ENCODE measurements at regions not wholly inside any gene's neighbourhood (a gene's known extent, or its start where the extent isn't known, plus 50 kb on each side); places are given as distances from the start of the nearest gene placed in this dataset.

DNA sequence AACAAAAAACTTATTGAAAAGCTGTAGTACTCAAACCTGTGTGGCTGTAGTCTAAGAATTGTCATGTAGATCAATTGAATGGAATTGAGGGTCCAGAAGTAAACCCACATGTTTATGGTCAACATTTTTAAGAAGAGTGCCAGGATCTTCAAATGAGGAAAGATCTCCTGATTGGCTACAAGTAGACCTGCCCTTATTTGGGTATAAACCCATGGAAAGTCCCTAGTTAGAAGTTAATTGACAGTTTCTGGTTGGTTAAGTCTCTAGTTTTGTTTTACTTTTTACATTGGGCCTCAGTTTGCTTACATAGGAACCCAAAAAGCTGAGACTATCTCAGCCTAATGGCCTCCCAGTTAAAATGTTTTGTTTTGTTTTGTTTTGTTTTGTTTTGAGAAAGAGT lies 91.9 kb upstream of the RESF1 start:
- no peak for DNase-seq

DNA sequence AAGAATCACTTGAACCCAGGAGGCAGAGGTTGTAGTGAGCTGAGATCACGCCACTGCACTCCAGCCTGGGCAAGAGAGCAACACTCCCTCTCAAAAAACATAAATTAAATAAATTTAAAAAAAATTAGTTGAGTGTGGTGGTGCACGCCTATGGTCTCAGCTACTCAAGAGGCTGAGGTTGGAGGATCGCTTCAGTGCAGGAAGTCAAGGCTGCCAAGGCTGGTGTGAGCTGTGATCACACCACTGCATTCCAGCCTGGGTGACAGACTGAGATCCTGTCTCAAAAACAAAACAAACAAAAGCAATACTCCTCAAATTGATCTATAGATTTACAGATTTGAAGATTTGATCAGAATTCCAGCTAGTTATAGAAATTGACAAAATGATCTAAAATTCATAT lies 92.7 kb upstream of the RESF1 start:
- no peak for DNase-seq

DNA sequence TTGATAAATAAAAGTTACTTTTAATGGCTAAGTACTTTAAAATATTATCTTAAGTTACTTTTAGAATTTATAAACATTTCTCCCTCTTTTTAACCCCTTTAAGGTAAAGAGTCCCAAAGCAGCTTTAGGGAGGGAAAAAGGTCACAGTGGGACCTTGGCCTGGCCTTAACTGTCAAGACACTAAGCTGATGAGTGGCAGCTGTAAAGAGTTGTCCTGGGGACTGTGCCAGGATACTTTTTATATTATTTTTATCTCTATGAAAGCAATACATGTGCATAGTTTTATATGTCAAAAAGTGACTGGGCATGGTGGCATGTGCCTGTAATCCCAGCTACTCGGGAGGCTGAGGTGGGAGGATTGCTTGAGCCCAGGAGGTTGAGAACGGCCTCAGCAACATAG lies 94.2 kb upstream of the RESF1 start:
- DNase-seq, result no peak

DNA sequence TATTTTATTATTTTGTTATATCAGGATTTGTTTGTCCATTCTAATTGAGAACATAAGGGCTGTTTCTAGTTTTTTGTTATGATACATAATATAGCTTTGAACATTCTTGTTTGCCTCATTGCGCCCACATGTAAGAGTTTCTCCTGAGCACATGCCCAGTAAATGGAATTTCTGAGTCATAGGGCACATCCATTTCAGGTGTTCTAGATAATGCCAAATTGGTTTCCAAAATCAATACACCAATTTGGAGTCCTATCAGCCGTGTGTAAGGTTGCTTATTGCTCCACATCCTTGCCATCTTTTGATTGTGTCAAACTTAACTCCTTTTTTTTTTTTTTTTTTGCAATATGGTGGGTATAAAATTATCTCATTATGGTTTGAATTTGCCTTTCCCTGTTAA lies 97.9 kb upstream of the RESF1 start:
- no peak for DNase-seq

DNA sequence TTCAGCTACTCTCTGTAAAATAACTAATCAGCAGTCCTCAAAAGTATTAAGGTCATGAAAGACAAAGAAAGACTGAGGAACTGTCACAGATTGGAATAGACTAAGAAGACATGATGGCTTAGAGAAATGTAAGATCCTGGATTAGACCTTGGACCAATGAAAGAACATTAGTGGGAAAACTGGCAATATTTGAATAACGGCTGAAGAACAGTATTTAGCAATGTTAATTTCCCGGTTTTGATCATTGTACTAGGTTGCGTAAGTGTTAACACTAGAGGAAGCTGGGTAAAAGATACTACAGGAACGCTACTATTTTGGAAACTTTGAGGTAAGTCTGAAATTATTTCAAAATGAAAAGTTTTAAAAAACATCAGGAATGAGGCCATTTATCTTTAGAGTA lies 98.8 kb upstream of the RESF1 start:
- no peak for DNase-seq

DNA sequence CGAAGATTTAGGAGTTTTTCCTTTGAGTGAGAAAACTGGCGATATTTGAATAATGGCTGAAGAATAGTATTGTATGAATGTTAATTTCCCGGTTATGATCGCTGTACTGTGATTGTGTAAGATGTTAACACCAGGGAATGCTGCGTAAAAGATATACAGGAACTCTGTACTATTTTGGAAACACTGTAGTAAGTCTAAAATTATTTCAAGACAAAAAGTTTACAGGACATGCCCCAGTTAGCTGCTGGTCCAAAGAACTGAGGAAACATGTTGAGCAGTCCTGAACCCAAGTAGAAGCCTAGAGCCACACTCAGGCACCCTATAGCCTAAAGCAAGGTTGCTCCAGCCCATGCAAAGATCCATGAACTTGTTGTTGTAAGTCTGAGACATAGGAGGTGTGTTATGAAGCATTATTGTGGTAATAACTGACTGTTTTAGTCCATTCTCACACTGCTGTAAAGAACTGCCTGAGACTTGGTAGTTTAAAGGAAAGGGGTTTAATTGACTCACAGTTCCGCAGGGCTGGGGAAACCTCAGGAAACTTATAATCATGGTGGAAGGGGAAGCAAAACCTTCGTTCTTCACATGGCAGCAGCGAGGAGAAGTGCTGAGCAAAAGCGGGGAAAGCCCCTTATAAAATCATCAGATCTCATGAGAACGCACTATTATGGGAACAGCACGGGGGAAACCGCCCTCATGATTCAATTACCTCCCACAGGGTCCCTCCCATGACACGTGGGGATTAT lies 99.8 kb upstream of the RESF1 start:
- peak; percentile 9 to 58 for DNase-seq

DNA sequence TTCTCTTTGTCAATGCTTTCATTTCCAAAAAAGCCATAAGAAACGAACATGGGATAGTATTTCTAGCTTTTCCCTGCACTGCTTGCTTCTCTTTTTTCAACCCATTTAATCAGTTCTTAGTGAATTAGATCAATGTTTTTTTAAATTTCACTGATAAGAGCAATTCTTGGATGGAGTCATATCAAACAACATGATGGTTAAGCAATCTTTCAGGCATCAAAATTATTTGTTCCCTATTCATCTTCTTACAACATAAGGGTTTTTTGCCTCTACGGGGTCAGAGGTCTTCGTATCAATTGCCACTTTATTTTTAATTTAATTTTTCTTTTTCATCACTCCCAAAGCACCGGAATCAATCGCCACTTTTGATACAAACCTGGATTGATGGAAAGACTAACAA lies 103.8 kb upstream of the RESF1 start:
- DNase-seq, result no peak

DNA sequence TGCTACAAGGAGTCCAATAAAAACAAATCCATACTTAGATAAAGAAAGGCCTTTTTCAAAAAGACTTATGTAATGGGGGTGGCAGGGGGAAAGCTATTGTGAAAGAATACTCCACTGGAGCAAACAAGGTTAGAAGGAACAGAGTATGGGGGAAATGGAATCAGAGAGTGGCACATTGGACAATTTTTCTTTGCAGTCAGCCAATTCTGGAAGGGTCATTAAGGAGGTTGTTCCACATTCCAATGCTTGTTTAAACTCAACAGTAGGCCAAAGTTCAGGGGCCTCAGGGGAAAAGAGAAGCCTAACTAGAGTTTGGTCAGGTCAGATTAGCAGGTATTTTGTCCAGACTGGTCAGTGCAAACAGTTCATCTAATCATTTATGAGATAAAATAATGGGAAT lies 105.2 kb upstream of the RESF1 start:
- no peak for DNase-seq

DNA sequence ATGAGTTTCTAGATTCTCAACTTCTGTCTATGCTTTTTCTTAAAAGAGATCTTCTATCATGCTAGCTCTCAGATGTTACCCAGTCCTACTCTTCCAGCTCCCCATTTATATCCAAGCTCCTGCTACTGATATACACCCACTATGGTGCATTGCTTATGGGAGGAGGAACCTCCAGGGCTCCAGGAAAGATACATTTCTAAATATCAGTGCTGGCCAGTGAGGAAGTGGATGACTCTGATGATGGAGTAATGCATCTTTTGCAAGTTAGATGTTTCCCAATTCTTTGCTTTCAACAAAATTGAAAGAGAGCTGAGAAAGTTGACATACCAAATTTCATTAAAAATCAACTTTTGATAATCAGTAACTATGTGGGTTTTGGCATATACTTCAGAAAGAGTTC lies 105.7 kb upstream of the RESF1 start:
- no peak for DNase-seq

DNA sequence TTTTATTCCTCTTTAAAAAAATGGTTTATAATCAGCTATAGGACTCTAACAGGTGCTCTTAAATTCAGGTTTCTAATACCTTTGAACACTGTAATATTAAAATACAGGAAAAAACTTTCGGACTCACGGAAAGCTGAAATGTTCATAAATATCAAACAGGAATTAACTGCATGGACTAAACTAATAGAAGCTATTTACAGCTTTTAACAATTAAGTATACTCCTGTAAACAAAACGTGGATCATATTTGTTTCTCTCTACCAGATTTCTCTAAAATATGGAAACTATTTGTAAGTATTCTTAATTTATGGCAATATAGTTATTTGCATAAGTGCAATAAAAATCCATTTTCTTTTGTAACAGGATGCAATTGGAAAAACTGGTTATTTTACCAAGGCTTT lies 108.9 kb upstream of the RESF1 start:
- peak in 1 of 2 donors; percentile 6 for DNase-seq

DNA sequence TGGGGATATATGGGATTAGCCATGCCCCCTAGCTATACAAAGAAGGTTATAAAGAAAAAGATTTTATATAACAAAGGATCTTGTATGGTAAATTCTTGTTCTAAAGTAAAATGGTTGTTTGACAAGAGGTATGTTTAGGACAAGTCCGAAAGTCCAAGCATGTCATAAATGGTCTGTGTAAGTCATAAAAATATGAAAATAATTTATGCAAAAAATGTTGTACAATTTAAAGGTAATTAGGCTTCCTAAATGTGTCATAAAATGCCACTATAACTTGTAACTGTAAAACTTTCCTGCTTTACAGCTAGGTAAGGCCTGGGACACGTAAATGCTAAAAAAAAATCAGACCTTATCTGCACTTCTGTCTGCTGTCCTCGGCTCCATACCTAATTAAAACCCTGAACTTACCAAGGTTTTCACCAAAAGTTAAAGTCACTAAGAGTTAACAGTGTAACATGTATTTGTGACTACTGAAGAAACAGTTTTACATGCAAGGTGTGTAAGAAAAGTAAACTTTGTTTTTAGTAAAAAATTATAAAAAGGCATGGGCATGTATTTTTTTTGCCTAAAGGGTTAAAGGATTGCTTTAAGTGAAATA lies 110.0 kb upstream of the RESF1 start:
- DNase-seq, result peak in 1 of 2 donors; percentile 8

DNA sequence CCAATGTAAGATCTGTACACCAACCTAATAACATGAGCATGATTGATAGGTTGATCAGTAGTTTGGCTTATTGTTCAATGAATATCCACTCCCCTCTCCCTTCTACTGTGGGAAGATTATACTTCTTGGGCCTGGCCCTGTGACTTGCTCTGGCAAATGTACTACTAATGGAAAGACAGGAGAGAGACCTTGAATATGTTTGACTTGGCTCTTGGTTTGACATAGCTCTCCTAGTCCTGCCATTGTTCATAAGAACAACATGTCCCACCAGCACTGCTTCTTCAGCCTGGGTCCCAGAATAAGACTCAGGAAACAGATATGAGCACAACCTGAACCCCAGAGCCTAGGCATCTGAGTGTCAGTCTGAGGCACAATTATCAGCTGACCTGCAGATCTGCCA lies 112.8 kb upstream of the RESF1 start:
- no peak for DNase-seq

DNA sequence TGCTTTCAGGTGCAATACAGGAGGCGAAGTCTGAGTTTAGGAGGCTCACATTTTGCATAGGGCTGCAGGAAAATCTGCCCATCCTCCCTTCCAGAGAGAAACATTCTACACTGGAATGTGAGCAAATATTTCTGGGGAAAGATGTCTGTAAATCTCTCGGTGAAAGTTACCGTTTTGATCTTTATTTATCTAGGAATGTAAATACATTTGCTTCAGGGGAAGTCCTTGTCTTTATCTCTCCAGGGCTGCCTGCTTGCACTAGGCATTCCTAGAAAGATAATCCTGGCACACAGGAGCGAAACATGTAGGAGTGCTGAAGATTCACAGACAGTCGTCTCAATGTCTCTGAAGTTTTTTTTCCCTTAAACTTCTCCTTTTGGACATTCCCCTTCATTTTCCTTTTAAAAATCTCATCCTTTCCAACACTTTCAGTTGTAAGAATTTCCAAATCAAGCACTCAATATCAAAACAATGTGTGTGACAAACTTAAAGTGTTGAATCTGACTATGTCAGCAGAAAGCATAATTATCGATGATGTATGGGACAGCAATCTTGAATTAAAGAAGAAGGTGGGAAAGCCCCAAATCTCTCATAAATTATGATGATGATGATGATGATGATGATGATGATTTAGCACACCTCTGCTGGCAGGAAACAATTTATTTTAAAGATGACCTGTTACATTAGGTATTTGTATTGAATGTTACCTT lies 113.4 kb upstream of the RESF1 start:
- no peak for DNase-seq

DNA sequence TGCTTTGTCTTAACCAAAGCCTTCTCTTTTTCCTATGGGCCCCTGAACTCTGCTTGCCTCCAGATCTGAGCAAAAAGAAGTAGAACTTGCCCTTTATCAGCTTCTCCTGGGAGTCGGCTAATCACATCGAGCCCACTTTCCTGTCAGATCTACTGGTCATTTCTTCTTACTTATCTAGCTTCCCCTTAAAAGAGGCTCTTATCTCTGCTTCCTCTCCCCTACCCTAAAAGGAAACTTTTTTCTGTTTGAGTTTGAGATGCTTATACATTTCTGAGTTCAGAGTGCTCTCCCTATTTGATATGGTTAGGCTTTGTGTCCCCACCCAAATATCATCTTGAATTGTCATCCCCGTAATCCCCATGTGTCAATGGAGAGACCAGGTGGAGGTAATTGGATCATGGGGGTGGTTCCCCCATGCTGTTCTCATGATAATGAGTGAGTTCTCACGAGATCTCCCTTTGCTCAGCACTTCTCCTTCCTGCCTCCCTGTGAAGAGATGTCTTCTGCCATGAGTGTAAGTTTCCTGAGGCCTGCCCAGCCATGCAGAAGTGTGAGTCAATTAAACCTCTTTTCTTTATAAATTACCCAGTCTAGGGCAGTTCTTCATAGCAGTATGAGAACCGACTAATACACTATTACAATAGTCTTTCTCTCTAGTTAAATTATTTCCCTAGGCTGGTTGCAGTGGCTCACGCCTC lies 114.7 kb upstream of the AMN1 start:
- no peak for DNase-seq

DNA sequence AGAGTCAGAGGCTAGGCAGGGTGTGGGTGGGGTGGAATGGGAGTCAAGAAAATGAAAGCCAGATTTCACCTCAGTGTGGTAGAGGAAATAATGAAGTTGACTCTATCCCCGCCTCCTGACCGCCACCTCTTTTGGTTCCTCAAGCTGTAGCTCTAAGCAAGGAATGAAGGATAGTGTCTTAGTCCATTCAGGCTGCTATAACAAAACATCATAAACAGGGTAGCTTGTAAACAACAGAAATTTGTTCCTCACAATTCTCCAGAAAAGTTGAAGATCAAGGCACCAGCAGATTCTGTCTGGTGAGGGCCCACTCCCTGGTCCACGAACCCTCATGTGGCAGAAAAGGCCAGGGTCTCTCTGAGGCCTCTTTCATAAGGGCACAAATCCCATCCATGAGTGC lies 109.1 kb upstream of the AMN1 start:
- DNase-seq, result no peak

DNA sequence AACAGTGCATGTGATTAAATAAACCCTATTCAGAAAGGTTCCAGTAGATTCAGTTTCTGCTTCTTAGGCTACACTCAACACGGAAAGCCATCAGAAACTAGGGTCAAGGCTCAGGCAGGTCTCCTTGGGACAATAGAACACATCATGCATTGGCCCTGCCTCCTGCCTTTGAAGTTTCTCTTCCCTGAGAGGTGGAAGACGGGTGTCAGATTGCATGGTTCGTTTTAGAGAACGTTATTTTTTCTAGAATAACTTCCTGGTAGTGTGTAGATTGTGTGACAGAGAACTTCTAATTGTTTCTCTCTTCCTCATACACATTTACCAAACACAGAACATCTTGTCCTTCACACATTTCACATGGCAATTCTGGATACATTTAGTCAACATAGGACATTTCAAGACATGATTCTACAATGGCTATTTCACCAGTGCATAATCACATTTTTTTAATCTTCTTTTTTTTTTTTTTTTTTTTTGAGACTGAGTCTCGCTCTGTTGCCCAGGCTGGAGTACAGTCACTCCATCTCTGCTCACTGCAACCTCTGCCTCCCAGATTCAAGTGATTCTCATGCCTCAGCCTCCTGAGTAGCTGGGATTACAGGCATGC lies 106.6 kb upstream of the AMN1 start:
- DNase-seq, result no peak

DNA sequence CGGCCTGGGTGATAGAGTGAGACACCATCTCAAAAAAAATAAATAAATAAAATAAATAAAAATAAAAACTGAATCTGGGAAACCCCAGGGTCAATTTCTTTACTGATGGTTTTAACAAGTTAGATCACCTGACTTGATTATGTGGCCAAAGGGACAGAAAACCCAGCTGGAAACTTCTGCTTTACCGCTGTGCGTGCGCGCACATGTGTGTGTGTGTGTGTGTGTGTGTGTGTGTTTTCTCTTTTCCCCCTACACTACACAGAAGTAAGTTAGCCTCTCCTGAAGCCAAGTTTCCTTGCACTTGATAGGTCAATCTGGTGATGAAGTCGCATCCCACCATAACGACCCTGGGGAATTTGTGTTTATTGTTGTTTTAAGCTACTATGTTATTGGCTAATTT lies 105.3 kb upstream of the AMN1 start:
- DNase-seq, result no peak

DNA sequence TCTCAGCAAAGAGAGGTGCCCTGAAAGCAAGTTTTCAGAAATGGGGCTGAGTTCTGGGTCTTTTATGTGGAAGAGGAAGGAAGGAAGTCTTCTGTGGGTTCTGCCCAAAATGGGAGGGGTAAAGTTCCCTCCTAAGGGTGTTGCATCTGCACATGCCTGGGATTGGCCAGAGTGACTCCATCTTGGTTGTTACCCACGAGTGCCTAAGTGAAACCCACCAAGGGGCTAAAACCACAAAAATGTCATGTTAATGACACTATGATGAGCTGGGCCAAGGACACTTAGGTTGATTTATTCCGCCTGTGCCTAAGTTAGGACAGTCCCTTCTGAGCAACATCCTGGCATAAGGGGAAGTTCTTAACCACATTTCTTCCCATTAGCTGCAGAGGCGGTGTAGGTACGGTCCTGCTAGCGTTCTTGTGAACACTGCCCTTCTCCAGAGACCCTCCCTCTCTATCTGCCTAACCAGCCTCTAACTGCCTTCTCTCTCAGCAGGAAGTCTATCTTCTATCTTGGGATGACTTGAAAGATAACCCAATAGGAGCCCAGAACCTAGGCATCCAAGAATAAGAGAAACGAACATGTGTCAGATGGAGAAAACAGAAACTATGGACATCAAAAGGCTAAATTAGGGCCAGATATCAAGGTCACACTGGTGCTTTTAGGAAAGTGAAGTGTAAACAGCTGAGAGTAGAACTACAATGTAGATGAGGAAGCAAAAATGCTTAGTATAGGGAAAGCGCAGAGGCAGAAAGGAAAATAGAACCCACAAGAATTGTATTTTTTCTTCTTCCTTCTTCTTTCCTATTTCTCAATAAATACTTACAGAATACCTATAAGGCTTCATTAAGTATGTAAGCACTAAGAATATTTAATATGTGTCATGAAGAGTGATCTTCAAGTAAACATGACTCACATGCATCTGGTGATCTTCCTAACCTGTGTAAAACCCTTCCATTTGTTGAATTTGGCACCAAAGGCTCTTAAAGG lies 104.2 kb upstream of the AMN1 start:
- peak; percentile 70 to 72 for DNase-seq

DNA sequence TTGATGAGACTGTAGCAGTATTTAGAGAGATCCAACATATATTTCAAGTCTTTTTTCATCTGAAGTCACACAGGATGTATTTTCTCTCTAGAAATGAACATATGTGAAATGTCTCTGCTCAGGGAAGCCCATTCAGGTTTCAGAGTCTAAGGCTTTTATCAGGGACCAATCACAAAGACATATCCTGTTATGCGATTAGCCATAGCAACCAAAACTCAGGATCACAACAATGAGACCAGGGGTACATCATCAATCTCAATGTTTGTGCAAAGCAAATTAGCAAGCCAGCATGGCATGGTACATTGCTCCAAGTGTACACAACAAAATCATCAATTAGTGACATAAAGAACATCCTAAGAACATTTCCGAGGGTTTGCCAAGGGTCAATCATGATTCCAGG lies 99.2 kb upstream of the AMN1 start:
- DNase-seq, result no peak

DNA sequence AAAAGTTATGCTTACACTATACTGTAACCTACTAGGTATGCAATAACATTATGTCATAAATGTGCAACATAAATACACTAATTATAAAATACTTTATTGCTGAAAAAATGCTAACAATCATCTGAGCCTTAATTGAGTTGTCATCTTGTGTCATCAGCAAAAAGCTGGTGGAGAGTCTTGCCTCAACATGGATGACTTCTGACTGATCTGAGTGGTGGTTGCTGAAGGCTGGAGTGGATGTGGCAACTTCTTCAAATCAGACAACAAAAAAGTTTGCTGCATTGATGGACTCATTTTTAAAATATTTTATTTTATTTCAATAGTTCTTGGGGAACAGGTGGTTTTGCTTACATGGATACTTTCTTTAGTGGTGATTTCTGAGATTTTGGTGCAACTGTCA lies 93.9 kb upstream of the AMN1 start:
- no peak for DNase-seq

DNA sequence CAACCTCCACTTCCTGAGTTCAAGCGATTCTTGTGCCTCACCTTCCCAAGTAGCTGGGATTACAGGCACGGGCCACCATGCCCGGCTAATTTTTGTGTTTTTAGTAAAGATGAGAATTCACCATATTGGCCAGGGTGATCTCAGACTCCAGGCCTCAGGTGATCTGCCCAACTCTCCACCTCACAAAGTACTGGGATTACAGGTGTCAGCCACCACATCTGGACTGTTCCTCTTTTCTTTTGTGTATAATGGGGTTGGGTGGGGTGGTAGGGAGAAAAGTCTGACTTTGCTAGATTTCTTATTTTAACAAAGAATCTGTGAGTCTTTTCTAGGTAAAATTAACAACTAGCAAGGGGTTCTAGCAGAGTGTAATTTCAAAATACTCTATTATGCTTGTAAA lies 92.7 kb upstream of the AMN1 start:
- DNase-seq, result no peak

DNA sequence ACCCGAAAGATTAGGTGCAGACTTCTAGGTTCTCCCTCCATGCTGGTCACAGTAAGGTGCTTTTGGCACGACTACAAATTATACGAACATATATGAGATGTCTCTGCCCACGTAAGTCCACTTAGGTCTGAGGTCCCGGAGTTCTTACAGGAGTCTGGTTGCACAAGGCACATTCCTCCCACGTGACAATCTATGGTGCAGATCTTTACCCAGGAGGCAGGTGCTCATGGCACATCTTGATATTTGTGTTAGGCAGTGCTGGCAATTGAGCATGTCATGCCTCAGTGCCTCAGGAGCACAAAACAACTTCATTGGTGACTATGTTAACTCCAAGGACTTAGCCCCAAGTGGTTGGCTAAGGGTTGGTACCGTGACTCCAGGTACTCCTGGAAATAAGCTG lies 92.0 kb upstream of the AMN1 start:
- DNase-seq, result no peak
